SK-N-SH (cell line): ENCODE measurements at regions not wholly inside any gene's neighbourhood (a gene's known extent, or its start where the extent isn't known, plus 50 kb on each side); places are given as distances from the start of the nearest gene placed in this dataset.
A peak's percentile ranks its signal among the peaks of the same experiment; 100 is the strongest.

Source experiments
- CTCF ChIA-PET: fragments of 300-600, 350-600 bp; formaldehyde crosslinking; extraction: SDS; loops from one replicate; lab custom pipeline; 2021; lab: Yijun Ruan, JAX
- POLR2A ChIA-PET: fragments of 350-600 bp; sonication (Branson Sonifier 250); formaldehyde crosslinking; extraction: SDS; loops from one replicate; lab custom pipeline; 2020; ENCODE audit warnings: antibody characterized with exemption, inconsistent platforms; lab: Yijun Ruan, JAX
- DNase-seq: peaks from one replicate; pipeline ENCODE4 v3.0.0; 2012
- H2AFZ ChIP-seq: fragments of 200-600 bp; sonication (generic); 2 replicates; pipeline ENCODE4 v1.8.1; 2016; ENCODE audit warnings: antibody characterized with exemption, mild to moderate bottlenecking, low read depth
- H3F3A ChIP-seq: fragments of 200-600 bp; sonication (generic); replicated peaks from 2 replicates; pipeline ENCODE3; 2016; ENCODE audit warnings: antibody characterized with exemption, mild to moderate bottlenecking; ENCODE audit not compliant: insufficient read depth
- H3K27ac ChIP-seq, 2 experiments: fragments of 200-500 bp in 1 of 2; fragments of 200-600 bp in 1 of 2; sonication (Bioruptor generic) in 1 of 2; sonication (generic), shearing (Covaris generic) in 1 of 2; 2 replicates each; pipeline versions ENCODE4 v1.5.1 to v1.6.1; 2014 to 2016; ENCODE audit warnings: low read depth in 2 of 2, inconsistent platforms in 1 of 2, low read length in 1 of 2, mild to moderate bottlenecking in 1 of 2, mixed read lengths in 1 of 2
- H3K27me3 ChIP-seq: fragments of 200-600 bp; sonication (generic), shearing (Covaris generic); 2 replicates; pipeline ENCODE4 v1.6.1; 2016; ENCODE audit warnings: mixed run types; ENCODE audit not compliant: insufficient read depth
- H3K36me3 ChIP-seq, 2 experiments: fragments of 200-500 bp in 1 of 2; fragments of 200-600 bp in 1 of 2; sonication (Bioruptor generic) in 1 of 2; sonication (generic) in 1 of 2; replicated peaks in 1 of 2; 2 replicates each; pipeline versions ENCODE3 to v1.5.1; 2014 to 2016; ENCODE audit warnings: low read length in 1 of 2, mild to moderate bottlenecking in 1 of 2; ENCODE audit not compliant: insufficient read depth in 2 of 2, control insufficient read depth in 1 of 2
- H3K4me1 ChIP-seq, 2 experiments: fragments of 200-500 bp in 1 of 2; fragments of 200-600 bp in 1 of 2; sonication (Bioruptor generic) in 1 of 2; sonication (generic), shearing (Covaris generic) in 1 of 2; 2 replicates each; pipeline versions ENCODE4 v1.5.1 to v1.6.1; 2014 to 2016; ENCODE audit warnings: low read depth in 1 of 2, low read length in 1 of 2, mixed run types in 1 of 2; ENCODE audit not compliant: insufficient read depth in 2 of 2, control insufficient read depth in 1 of 2
- H3K4me2 ChIP-seq: fragments of 200-600 bp; sonication (generic), shearing (Covaris generic); 2 replicates; pipeline ENCODE4 v1.6.1; 2017; ENCODE audit warnings: mixed run types
- H3K4me3 ChIP-seq, 2 experiments: fragments of 200-500 bp in 1 of 2; fragments of 200-600 bp in 1 of 2; sonication (Bioruptor generic) in 1 of 2; sonication (generic), shearing (Covaris generic) in 1 of 2; 2 replicates each; pipeline versions ENCODE4 v1.5.1 to v1.8.1; 2014 to 2016; ENCODE audit warnings: low read depth in 2 of 2, inconsistent platforms in 1 of 2, low read length in 1 of 2, mild to moderate bottlenecking in 1 of 2, mixed read lengths in 1 of 2, moderate library complexity in 1 of 2
- H3K79me2 ChIP-seq: fragments of 200-600 bp; sonication (generic); 2 replicates; pipeline ENCODE4 v1.8.1; 2017; ENCODE audit warnings: mild to moderate bottlenecking; ENCODE audit not compliant: insufficient read depth
- H3K9ac ChIP-seq: fragments of 200-600 bp; sonication (generic); 2 replicates; pipeline ENCODE4 v1.6.1; 2017; ENCODE audit warnings: mixed run types
- H3K9me2 ChIP-seq: fragments of 200-600 bp; sonication (generic); 2 replicates; pipeline ENCODE4 v1.6.1; 2017; ENCODE audit warnings: mixed run types
- H3K9me3 ChIP-seq: fragments of 200-600 bp; sonication (generic); 2 replicates; pipeline ENCODE4 v1.6.1; 2017; ENCODE audit warnings: mixed run types, mild to moderate bottlenecking, moderate library complexity
- H4K20me1 ChIP-seq: fragments of 200-600 bp; sonication (generic); 2 replicates; pipeline ENCODE4 v1.6.1; 2017; ENCODE audit warnings: mild to moderate bottlenecking, mixed run types; ENCODE audit not compliant: insufficient read depth
- EP300 ChIP-seq, 2 experiments: IDR thresholded peaks; 2 replicates each; pipeline versions ENCODE4 v1.4.0 to v1.6.1; 2012; ENCODE audit warnings: borderline replicate concordance in 1 of 2, low read depth in 1 of 2, low read length in 1 of 2
- FOSL2 ChIP-seq: IDR thresholded peaks from 2 replicates; pipeline ENCODE4 v1.4.0; 2012; ENCODE audit warnings: low read depth, mild to moderate bottlenecking, moderate library complexity, borderline replicate concordance
- FOXM1 ChIP-seq: IDR thresholded peaks from 2 replicates; pipeline ENCODE4 v1.4.0; 2012; ENCODE audit warnings: low read depth, mild to moderate bottlenecking
- GABPA ChIP-seq: IDR thresholded peaks from 2 replicates; pipeline ENCODE4 v1.4.0; 2012; ENCODE audit warnings: low read depth, mild to moderate bottlenecking
- JUND ChIP-seq: IDR thresholded peaks from 2 replicates; pipeline ENCODE4 v1.4.0; 2012
- MXI1 ChIP-seq: IDR thresholded peaks from 2 replicates; pipeline ENCODE4 v1.6.1; 2012; ENCODE audit warnings: mild to moderate bottlenecking, low read depth, low read length, improper control_type of control experiment
- RCOR1 ChIP-seq: fragments of 150-350 bp; IDR thresholded peaks from 2 replicates; pipeline ENCODE4 v1.6.1; 2017; ENCODE audit warnings: antibody characterized with exemption, low read length
- RXRA ChIP-seq: IDR thresholded peaks from 2 replicates; pipeline ENCODE4 v1.4.0; 2012; ENCODE audit warnings: low read depth, mild to moderate bottlenecking, borderline replicate concordance
- SMC3 ChIP-seq: IDR thresholded peaks from 2 replicates; pipeline ENCODE4 v1.6.1; 2012; ENCODE audit warnings: low read depth, low read length, improper control_type of control experiment
- TAF1 ChIP-seq: IDR thresholded peaks from 2 replicates; pipeline ENCODE4 v1.6.1; 2012; ENCODE audit warnings: low read depth, mild to moderate bottlenecking, low read length, moderate library complexity, borderline replicate concordance
- TCF12 ChIP-seq: IDR thresholded peaks from 2 replicates; pipeline ENCODE4 v1.4.0; 2012
- USF2 ChIP-seq: fragments of 150-350 bp; IDR thresholded peaks from 2 replicates; pipeline ENCODE4 v1.6.1; 2017; ENCODE audit warnings: antibody characterized with exemption, low read length, low read depth, borderline replicate concordance
- WGBS: methylation state at CpG from one replicate; pipeline ENCODE4 v1.1.6; 2017; ENCODE audit warnings: low lambda C conversion rate; 5-methylcytosine and 5-hydroxymethylcytosine counted together
- TF ChIP-seq, protein P1 (sequence below): fragments of 150-350 bp; IDR thresholded peaks from 2 replicates; pipeline ENCODE4 v1.6.1; 2016; ENCODE audit warnings: mild to moderate bottlenecking, low read depth, low read length
- TF ChIP-seq, protein P2 (sequence below): IDR thresholded peaks from 2 replicates; pipeline ENCODE4; 2012
- TF ChIP-seq, protein P3 (sequence below): fragments of 200-600 bp; sonication (generic); IDR thresholded peaks from 2 replicates; pipeline ENCODE4 v1.6.1; 2017; ENCODE audit warnings: antibody characterized with exemption, mild to moderate bottlenecking, moderate library complexity

GRCh38 chr7:131166066-131166465 lies 161.6 kb upstream of the MKLN1 start:
- H3K9ac ChIP-seq, result no peak overlapping the region
- CTCF ChIA-PET, result interaction anchor here (0.6 to 1.4 kb wide), 3 partner anchors 9 to 81 kb away, joined by 3 read pairs; no protein-coding TSS in a partner anchor
- 75% methylated on average over 6 of the region's 6 CpGs for WGBS
- H3K79me2 ChIP-seq, result no peaks in the 10 kb centered on the region
- peaks cover 0 to 16% of the 10 kb centered on the region in 2 experiments; a peak in 2 of 4 replicates for H3K4me1 ChIP-seq
- H3K27ac ChIP-seq, result peak overlapping the region in 1 of 2 experiments; percentile 86; a peak in 2 of 4 replicates
- TF ChIP-seq TCF12 (peak; percentile 39; the same call in 1 of the 2 replicates), EP300 (IDR thresholded peaks at IDR 0.05; ENCODE audit: borderline replicate concordance in 1 of 2, low read depth in 1 of 2, low read length in 1 of 2) (peak in 1 of 2 experiments; percentile 22; a peak in 1 of 4 replicates), RXRA (no peak), MXI1 (no peak), RCOR1 (no peak), SMC3 (no peak), USF2 (no peak), GABPA (no peak), FOSL2 (peak; percentile 79), JUND (peak; percentile 66; the same call in 1 of the 2 replicates)
- TF ChIP-seq, protein P1, sequence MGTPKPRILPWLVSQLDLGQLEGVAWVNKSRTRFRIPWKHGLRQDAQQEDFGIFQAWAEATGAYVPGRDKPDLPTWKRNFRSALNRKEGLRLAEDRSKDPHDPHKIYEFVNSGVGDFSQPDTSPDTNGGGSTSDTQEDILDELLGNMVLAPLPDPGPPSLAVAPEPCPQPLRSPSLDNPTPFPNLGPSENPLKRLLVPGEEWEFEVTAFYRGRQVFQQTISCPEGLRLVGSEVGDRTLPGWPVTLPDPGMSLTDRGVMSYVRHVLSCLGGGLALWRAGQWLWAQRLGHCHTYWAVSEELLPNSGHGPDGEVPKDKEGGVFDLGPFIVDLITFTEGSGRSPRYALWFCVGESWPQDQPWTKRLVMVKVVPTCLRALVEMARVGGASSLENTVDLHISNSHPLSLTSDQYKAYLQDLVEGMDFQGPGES, result no peak
- TF ChIP-seq, protein P2, sequence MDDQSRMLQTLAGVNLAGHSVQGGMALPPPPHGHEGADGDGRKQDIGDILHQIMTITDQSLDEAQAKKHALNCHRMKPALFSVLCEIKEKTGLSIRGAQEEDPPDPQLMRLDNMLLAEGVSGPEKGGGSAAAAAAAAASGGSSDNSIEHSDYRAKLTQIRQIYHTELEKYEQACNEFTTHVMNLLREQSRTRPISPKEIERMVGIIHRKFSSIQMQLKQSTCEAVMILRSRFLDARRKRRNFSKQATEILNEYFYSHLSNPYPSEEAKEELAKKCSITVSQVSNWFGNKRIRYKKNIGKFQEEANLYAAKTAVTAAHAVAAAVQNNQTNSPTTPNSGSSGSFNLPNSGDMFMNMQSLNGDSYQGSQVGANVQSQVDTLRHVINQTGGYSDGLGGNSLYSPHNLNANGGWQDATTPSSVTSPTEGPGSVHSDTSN, result peak; percentile 58
- TF ChIP-seq, all 33 proteins: peak for 5
- H3K27me3 ChIP-seq, result no peaks in the 10 kb centered on the region
- no peaks in the 10 kb centered on the region for H3K9me2 ChIP-seq
- H3K9me3 ChIP-seq, result no peaks in the 10 kb centered on the region
- no peak overlapping the region for H2AFZ ChIP-seq
- H3K36me3 ChIP-seq, result no peaks in the 10 kb centered on the region
- no peak overlapping the region for H3K4me2 ChIP-seq
- POLR2A ChIA-PET, result no interaction called here
- peaks cover 23% of the 10 kb centered on the region for H3F3A ChIP-seq
- no peaks in the 10 kb centered on the region for H4K20me1 ChIP-seq
- no peak overlapping the region for H3K4me3 ChIP-seq
- no peak for DNase-seq

GRCh38 chr7:131170440-131171271 lies 157.0 kb upstream of the MKLN1 start:
- Histone ChIP-seq H4K20me1 (no peaks in the 10 kb centered on the region), H3K4me3 (no peak overlapping the region), H3K9ac (no peak overlapping the region), H3K9me3 (no peaks in the 10 kb centered on the region), H3K4me2 (no peak overlapping the region), H3K4me1 (no peaks in the 10 kb centered on the region; a peak in 1 of 4 replicates), H3K36me3 (no peaks in the 10 kb centered on the region), H3K9me2 (no peaks in the 10 kb centered on the region), H3K27me3 (no peaks in the 10 kb centered on the region), H3F3A (peaks cover 7% of the 10 kb centered on the region), H3K79me2 (no peaks in the 10 kb centered on the region), H3K27ac (no peak overlapping the region), H2AFZ (no peak overlapping the region)
- WGBS, result 63% methylated on average over 2 of the region's 2 CpGs
- no peak for DNase-seq
- ChIA-PET CTCF (no interaction called here), POLR2A (no interaction called here)
- TF ChIP-seq USF2, result no peak
- TF ChIP-seq JUND, result no peak
- no peak for TF ChIP-seq TAF1
- no peak for TF ChIP-seq FOXM1
- no peak for TF ChIP-seq EP300 (IDR thresholded peaks at IDR 0.05; ENCODE audit: borderline replicate concordance in 1 of 2, low read depth in 1 of 2, low read length in 1 of 2)
- TF ChIP-seq MXI1, result no peak
- TF ChIP-seq, protein P3, sequence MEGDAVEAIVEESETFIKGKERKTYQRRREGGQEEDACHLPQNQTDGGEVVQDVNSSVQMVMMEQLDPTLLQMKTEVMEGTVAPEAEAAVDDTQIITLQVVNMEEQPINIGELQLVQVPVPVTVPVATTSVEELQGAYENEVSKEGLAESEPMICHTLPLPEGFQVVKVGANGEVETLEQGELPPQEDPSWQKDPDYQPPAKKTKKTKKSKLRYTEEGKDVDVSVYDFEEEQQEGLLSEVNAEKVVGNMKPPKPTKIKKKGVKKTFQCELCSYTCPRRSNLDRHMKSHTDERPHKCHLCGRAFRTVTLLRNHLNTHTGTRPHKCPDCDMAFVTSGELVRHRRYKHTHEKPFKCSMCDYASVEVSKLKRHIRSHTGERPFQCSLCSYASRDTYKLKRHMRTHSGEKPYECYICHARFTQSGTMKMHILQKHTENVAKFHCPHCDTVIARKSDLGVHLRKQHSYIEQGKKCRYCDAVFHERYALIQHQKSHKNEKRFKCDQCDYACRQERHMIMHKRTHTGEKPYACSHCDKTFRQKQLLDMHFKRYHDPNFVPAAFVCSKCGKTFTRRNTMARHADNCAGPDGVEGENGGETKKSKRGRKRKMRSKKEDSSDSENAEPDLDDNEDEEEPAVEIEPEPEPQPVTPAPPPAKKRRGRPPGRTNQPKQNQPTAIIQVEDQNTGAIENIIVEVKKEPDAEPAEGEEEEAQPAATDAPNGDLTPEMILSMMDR, result no peak
- TF ChIP-seq RXRA, result no peak
- TF ChIP-seq SMC3, result no peak
